Body of pancreas (tissue), 4 donors: ENCODE measurements at regions not wholly inside any gene's neighbourhood (a gene's known extent, or its start where the extent isn't known, plus 50 kb on each side); places are given as distances from the start of the nearest gene placed in this dataset.

ENCODE experiments used
- ATAC-seq: fragments of 150-250 bp; one replicate; pipeline ENCODE4 v1.9.1; 2016
- DNase-seq, 4 donors: peaks; one replicate each; pipeline ENCODE4 v3.0.0-alpha.2; 2019
- H3K27ac ChIP-seq, 4 donors: fragments of 200-600 bp; sonication (generic); 1 replicate in 3 of 4; 2 replicates in 1 of 4; pipeline versions ENCODE4 v1.5.1 to v1.6.1; 2016 to 2019; ENCODE audit warnings: mild to moderate bottlenecking in 1 of 4, mixed read lengths in 1 of 4, moderate library complexity in 1 of 4
- H3K27me3 ChIP-seq, 2 donors: fragments of 200-600 bp; sonication (generic); one replicate each; pipeline ENCODE4 v1.6.0; 2016; ENCODE audit warnings: mild to moderate bottlenecking in 1 of 2
- H3K36me3 ChIP-seq, 2 donors: fragments of 200-600 bp; sonication (generic); replicated peaks in 1 of 2; 2 replicates each; pipeline ENCODE4 v1.5.1; 2016; ENCODE audit warnings: low read depth in 2 of 2; ENCODE audit not compliant: insufficient read depth in 1 of 2
- H3K4me1 ChIP-seq: fragments of 200-600 bp; sonication (generic); one replicate; pipeline ENCODE4 v1.6.0; 2016
- H3K4me3 ChIP-seq, 2 donors: fragments of 200-600 bp; sonication (generic); 1 replicate in 1 of 2; 2 replicates in 1 of 2; pipeline ENCODE4 v1.5.1; 2016 to 2019
- H3K9me3 ChIP-seq, 3 donors: fragments of 200-600 bp; sonication (generic); 1 replicate in 2 of 3; 2 replicates in 1 of 3; pipeline ENCODE4 v1.5.1; 2016
- POLR2A ChIP-seq, 3 donors: fragments of 450-650 bp; IDR thresholded peaks; one replicate each; pipeline ENCODE4 v1.6.1; 2016; ENCODE audit warnings: antibody characterized with exemption in 3 of 3, mild to moderate bottlenecking in 2 of 3
- WGBS, 2 donors: methylation state at CpG; one replicate each; pipeline ENCODE4 v1.1.5; 2017; 5-methylcytosine and 5-hydroxymethylcytosine counted together
- intact Hi-C: fragments of 100-400 bp; cut with DNase I; formaldehyde crosslinking; loops from one replicate; pipeline ENCODE4 v1.15.1; 2023
- TF ChIP-seq, protein P1 (sequence below), 7 experiments: fragments of 450-650 bp in 4 of 7; fragments of 200-600 bp in 3 of 7; sonication (generic) in 3 of 7; IDR thresholded peaks; one replicate each; pipeline ENCODE4 v1.5.1; 2016 to 2019; ENCODE audit warnings: antibody characterized with exemption in 7 of 7

DNA sequence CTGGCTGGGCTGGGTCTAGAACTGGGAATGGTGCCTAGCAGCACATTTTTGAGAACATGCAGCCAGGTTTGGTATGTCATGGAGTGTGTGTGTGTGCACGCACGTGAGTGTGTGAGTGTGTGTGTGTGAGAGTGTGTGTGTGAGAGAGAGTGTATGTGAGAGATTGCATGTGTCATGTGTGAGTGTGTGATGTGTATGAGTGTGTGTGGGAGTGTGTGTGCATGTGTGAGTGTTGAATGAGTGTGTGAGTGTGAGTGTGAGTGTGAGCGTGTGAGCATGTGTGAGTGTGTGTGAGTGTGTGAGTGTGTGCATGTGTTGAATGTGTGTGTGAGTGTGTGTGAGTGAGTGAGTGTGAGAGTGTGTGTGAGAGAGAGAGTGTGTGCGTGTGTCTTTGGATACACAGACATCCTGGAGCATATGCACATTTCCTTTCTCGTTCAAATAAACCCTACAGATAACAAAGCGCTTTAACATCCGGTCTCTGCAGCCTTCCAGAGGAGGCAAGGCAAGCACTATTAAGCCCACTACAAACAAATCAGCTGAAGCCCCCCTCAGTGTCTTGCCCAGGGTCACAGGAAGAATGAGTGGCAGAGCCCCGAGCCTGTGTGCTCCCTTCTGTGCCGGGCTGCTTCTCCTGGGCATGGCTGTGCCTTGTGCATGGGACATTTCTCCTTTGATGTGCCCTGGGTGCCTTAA lies 108.7 kb upstream of the ETV6 start:
- TF ChIP-seq, protein P1, sequence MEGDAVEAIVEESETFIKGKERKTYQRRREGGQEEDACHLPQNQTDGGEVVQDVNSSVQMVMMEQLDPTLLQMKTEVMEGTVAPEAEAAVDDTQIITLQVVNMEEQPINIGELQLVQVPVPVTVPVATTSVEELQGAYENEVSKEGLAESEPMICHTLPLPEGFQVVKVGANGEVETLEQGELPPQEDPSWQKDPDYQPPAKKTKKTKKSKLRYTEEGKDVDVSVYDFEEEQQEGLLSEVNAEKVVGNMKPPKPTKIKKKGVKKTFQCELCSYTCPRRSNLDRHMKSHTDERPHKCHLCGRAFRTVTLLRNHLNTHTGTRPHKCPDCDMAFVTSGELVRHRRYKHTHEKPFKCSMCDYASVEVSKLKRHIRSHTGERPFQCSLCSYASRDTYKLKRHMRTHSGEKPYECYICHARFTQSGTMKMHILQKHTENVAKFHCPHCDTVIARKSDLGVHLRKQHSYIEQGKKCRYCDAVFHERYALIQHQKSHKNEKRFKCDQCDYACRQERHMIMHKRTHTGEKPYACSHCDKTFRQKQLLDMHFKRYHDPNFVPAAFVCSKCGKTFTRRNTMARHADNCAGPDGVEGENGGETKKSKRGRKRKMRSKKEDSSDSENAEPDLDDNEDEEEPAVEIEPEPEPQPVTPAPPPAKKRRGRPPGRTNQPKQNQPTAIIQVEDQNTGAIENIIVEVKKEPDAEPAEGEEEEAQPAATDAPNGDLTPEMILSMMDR (IDR thresholded peaks at IDR 0.05) = no peak
- TF ChIP-seq POLR2A (IDR thresholded peaks at IDR 0.05) = no peak

DNA sequence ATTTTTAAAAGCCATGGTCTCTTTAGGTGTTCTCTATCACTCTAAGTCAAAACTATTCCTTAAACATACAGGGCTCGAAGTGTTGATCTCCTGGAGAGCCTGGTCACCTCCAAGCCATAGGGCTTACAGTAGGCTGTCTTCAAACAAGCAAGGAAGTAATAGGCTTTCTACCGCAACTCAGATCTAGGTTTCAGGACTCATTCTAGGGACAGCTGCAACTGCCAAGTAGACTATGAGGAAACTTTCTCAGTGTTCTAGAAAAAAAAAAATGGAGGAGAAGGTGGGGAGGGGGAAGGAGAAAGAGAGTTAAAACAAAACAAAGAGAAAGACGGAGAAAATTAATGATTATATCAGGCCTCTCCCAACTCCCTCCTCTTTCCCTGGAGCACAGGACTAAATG lies 106.9 kb upstream of the ETV6 start:
- TF ChIP-seq, protein P1 (IDR thresholded peaks at IDR 0.05) = no peak
- TF ChIP-seq POLR2A (IDR thresholded peaks at IDR 0.05) = no peak
- H3K4me1 ChIP-seq = no peaks in the 10 kb centered on the region
- H3K27me3 ChIP-seq = no peaks in the 10 kb centered on the region
- no peak overlapping the region for H3K27ac ChIP-seq
- no peaks in the 10 kb centered on the region for H3K36me3 ChIP-seq
- DNase-seq = no peak
- H3K9me3 ChIP-seq = no peaks in the 10 kb centered on the region
- no peak for ATAC-seq
- H3K4me3 ChIP-seq = no peak overlapping the region
- intact Hi-C loops = no loop called here
- 77 to 82% methylated on average over 3 of the region's 3 CpGs for WGBS, 2 donors

More for the DNA sequence above, 108.7 kb upstream of the ETV6 start:
- H3K4me1 ChIP-seq = no peaks in the 10 kb centered on the region
- H3K27ac ChIP-seq = no peak overlapping the region
- no peaks in the 10 kb centered on the region for H3K9me3 ChIP-seq
- ATAC-seq = no peak
- DNase-seq = no peak
- H3K27me3 ChIP-seq = no peaks in the 10 kb centered on the region
- intact Hi-C loops = no loop called here
- no peak overlapping the region for H3K4me3 ChIP-seq
- WGBS, 2 donors = 68 to 72% methylated on average over 9 of the region's 9 CpGs
- no peaks in the 10 kb centered on the region for H3K36me3 ChIP-seq

DNA sequence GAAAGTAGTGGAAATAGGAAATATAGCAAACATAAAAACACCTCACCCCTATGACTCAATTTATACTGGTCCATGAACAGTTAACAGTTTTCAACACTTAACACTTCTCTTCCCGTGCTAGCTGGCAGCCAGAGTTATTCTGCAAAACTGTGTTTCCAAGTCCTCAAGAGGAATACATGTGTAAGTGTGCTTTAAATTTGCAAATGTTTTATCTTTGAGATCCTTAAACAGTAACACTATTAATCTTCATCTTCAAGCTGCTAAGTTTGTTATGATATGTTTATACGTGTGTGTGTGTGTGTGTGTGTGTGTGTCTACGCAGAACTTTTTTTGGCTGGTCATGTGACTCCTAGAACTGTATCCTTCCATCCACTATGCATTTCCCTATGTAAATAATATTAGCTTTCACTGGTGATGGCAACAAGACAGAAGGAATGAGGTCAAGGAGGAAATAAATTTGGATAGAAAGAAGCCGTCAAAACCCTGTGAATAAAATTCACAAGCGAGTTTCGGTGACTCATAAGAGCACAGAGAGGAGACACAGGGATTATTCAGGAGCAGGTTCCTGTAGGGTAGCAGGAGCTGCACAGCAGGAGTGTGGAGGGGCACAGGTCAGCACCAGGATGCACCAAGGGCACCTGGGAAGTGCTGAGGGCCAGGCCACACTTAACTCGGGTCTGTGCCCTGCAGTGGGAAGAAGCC lies 105.9 kb upstream of the ETV6 start:
- intact Hi-C loops = no loop called here
- Histone ChIP-seq H3K27me3 (no peaks in the 10 kb centered on the region), H3K4me3 (no peak overlapping the region), H3K4me1 (no peaks in the 10 kb centered on the region), H3K9me3 (no peaks in the 10 kb centered on the region), H3K27ac (no peak overlapping the region), H3K36me3 (no peaks in the 10 kb centered on the region)
- 65 to 68% methylated on average over 7 of the region's 7 CpGs for WGBS, 2 donors
- no peak for ATAC-seq
- TF ChIP-seq POLR2A (IDR thresholded peaks at IDR 0.05) = no peak
- TF ChIP-seq, protein P1 (IDR thresholded peaks at IDR 0.05) = no peak
- no peak for DNase-seq

DNA sequence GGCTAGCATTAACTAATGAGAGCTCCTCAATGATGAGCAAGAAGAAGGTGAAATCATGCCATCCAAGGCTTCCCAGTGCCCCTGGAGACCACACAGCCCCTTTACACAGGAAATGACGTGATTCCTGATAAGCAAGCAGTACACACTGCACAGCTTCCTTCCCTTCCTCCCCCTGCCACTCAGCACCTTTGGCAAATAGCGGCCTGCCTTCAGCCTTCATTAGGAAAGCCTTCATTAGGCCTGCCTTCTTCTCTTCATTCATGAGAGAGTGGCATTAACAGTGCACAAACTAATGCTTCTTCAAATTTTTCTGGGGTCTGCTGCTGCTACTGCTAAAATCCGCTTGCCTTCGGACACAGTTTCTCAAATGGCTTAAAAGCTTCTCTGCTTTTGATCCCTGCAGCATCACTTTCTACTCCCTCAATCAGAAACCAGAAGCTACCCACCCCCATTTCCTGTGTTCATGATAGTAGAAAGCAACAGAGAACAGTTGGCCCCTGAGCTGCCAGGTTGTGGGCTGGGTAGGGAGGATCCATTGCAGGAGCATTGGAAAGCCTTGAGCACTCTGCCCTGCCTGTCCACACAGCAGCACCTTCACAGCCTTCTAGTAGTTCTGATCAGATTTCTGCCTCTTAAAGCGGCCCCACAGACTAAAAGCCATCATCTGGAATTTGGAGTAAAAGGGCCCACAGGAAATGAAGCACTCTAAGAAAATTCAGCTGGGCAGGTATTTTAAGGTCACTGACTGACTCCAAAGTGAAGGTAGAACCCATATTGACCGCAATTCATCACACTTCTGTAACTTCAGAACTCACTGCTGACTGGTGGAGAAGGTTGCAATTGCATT lies 103.8 kb upstream of the ETV6 start:
- Histone ChIP-seq H3K27ac (no peak overlapping the region), H3K27me3 (no peaks in the 10 kb centered on the region), H3K9me3 (no peaks in the 10 kb centered on the region), H3K36me3 (no peaks in the 10 kb centered on the region), H3K4me1 (no peaks in the 10 kb centered on the region), H3K4me3 (no peak overlapping the region)
- ATAC-seq (no peak), DNase-seq (no peak)
- intact Hi-C loops = no loop called here
- TF ChIP-seq, protein P1 (IDR thresholded peaks at IDR 0.05) = no peak
- TF ChIP-seq POLR2A (IDR thresholded peaks at IDR 0.05) = no peak
- whole genome bisulfite sequencing, 2 donors = 56 to 63% methylated on average over 6 of the region's 6 CpGs
